ENCODE measurements at regions not wholly inside any gene's neighbourhood (a gene's known extent, or its start where the extent isn't known, plus 50 kb on each side); places are given as distances from the start of the nearest gene placed in this dataset.

DNA sequence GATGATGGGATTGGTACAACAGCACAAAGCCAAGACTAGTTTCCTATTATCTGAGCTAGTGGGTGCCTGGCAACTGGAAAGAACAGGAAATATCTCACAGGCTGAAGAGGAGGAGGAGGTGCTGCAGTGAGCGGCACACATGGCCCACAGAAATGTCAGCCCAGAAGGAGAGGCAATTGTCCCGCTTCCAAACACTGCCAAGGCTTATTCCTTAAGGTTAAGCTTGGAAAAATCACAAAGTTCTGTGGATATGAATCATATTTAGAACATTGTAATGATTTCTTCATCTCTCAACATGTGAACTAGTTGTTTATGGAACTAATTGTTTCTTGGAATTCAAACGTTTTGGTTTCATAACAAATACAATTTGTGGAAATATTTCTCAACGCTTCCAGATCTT lies 1019.5 kb upstream of the SEMA6A start:
- no peak for DNase-seq (ENCODE audit: low read depth, low spot score)
- no peak overlapping the region for H3K27ac ChIP-seq (ENCODE audit: control insufficient read depth, insufficient read depth, low read length)
- no peaks in the 10 kb centered on the region for H3K36me3 ChIP-seq (ENCODE audit: control insufficient read depth in 2 of 2, extremely low read depth in 1 of 2, insufficient read depth in 2 of 2, low read length in 2 of 2)
- TF ChIP-seq EZH2 (IDR thresholded peaks at IDR 0.05; ENCODE audit: low read length) = no peak
- TF ChIP-seq, protein P1, sequence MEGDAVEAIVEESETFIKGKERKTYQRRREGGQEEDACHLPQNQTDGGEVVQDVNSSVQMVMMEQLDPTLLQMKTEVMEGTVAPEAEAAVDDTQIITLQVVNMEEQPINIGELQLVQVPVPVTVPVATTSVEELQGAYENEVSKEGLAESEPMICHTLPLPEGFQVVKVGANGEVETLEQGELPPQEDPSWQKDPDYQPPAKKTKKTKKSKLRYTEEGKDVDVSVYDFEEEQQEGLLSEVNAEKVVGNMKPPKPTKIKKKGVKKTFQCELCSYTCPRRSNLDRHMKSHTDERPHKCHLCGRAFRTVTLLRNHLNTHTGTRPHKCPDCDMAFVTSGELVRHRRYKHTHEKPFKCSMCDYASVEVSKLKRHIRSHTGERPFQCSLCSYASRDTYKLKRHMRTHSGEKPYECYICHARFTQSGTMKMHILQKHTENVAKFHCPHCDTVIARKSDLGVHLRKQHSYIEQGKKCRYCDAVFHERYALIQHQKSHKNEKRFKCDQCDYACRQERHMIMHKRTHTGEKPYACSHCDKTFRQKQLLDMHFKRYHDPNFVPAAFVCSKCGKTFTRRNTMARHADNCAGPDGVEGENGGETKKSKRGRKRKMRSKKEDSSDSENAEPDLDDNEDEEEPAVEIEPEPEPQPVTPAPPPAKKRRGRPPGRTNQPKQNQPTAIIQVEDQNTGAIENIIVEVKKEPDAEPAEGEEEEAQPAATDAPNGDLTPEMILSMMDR (optimal IDR thresholded peaks at IDR 0.05 in 1 of 3, IDR thresholded peaks at IDR 0.05 in 1 of 3, conservative IDR thresholded peaks at IDR 0.05 in 1 of 3; ENCODE audit: extremely low read depth in 1 of 3, insufficient read depth in 2 of 3, low read length in 3 of 3) = no peak
- no peak overlapping the region for H3K9ac ChIP-seq (ENCODE audit: control insufficient read depth, extremely low read depth, insufficient read depth, low read length)
- H3K79me2 ChIP-seq (ENCODE audit: control insufficient read depth, insufficient read depth, low read length) = no peaks in the 10 kb centered on the region
- peak overlapping the region; percentile 46 for H2AFZ ChIP-seq (ENCODE audit: control insufficient read depth, low read length)
- no peaks in the 10 kb centered on the region for H3K27me3 ChIP-seq (ENCODE audit: control insufficient read depth, extremely low read depth, insufficient read depth, low read length)
- no peaks in the 10 kb centered on the region for H3K9me1 ChIP-seq (ENCODE audit: control insufficient read depth, extremely low read depth, insufficient read depth, low read length)
- dilution Hi-C loops (cut with MboI; ENCODE audit: extremely low pct_ligation_motif_present, low sequenced_read_pairs) = no loop called here
- H4K20me1 ChIP-seq (ENCODE audit: control insufficient read depth, extremely low read depth, insufficient read depth, low read length) = no peaks in the 10 kb centered on the region
- no peak overlapping the region for H3K4me2 ChIP-seq (ENCODE audit: control insufficient read depth, extremely low read depth, insufficient read depth, low read depth, low read length)
- H3K9me3 ChIP-seq (ENCODE audit: control insufficient read depth, low read depth, low read length) = no peaks in the 10 kb centered on the region
- no peak for FAIRE-seq
- no peak overlapping the region for H3K4me3 ChIP-seq (ENCODE audit: control insufficient read depth in 2 of 3, extremely low read depth in 1 of 3, insufficient read depth in 2 of 3, low read depth in 1 of 3, low read length in 3 of 3)
- no peaks in the 10 kb centered on the region for H3K4me1 ChIP-seq (ENCODE audit: control insufficient read depth, extremely low read depth, insufficient read depth, low read length)

DNA sequence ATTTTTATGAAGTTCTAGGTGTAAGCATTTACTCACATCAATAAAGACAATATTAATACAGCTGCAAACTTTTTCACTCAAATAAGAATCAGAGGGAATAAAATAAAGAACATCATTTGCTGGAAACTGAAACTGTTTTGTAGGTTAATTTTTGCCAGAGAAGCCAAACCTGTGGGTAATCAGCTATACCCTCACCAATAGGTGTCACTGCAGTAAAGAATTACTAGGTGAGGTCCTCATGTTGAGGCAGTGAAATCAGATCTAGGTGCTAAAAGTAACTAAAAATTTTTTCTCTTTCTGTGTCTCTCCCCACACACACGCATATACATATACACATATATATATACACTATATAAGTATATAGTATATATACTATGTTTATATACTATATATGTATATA lies 1016.3 kb upstream of the SEMA6A start:
- no peak for FAIRE-seq

More for the DNA sequence above, 1016.3 kb upstream of the SEMA6A start:
- Histone ChIP-seq H2AFZ (ENCODE audit: control insufficient read depth, low read length) (no peak overlapping the region), H3K79me2 (ENCODE audit: control insufficient read depth, insufficient read depth, low read length) (no peaks in the 10 kb centered on the region), H4K20me1 (ENCODE audit: control insufficient read depth, extremely low read depth, insufficient read depth, low read length) (no peaks in the 10 kb centered on the region), H3K4me3 (ENCODE audit: control insufficient read depth in 2 of 3, extremely low read depth in 1 of 3, insufficient read depth in 2 of 3, low read depth in 1 of 3, low read length in 3 of 3) (no peak overlapping the region), H3K27ac (ENCODE audit: control insufficient read depth, insufficient read depth, low read length) (no peak overlapping the region), H3K9me3 (ENCODE audit: control insufficient read depth, low read depth, low read length) (no peaks in the 10 kb centered on the region), H3K4me1 (ENCODE audit: control insufficient read depth, extremely low read depth, insufficient read depth, low read length) (no peaks in the 10 kb centered on the region), H3K36me3 (ENCODE audit: control insufficient read depth in 2 of 2, extremely low read depth in 1 of 2, insufficient read depth in 2 of 2, low read length in 2 of 2) (no peaks in the 10 kb centered on the region), H3K4me2 (ENCODE audit: control insufficient read depth, extremely low read depth, insufficient read depth, low read depth, low read length) (no peak overlapping the region), H3K27me3 (ENCODE audit: control insufficient read depth, extremely low read depth, insufficient read depth, low read length) (no peaks in the 10 kb centered on the region), H3K9ac (ENCODE audit: control insufficient read depth, extremely low read depth, insufficient read depth, low read length) (no peak overlapping the region), H3K9me1 (ENCODE audit: control insufficient read depth, extremely low read depth, insufficient read depth, low read length) (no peaks in the 10 kb centered on the region)
- TF ChIP-seq, protein P1 (optimal IDR thresholded peaks at IDR 0.05 in 1 of 3, IDR thresholded peaks at IDR 0.05 in 1 of 3, conservative IDR thresholded peaks at IDR 0.05 in 1 of 3; ENCODE audit: extremely low read depth in 1 of 3, insufficient read depth in 2 of 3, low read length in 3 of 3) = peak in 2 of 3 experiments; percentile 40 to 48
- TF ChIP-seq EZH2 (IDR thresholded peaks at IDR 0.05; ENCODE audit: low read length) = no peak
- dilution Hi-C loops (cut with MboI; ENCODE audit: extremely low pct_ligation_motif_present, low sequenced_read_pairs) = no loop called here
- DNase-seq (ENCODE audit: low read depth, low spot score) = no peak

Measured in keratinocyte (primary cell).